ENCODE measurements at regions not wholly inside any gene's neighbourhood (a gene's known extent, or its start where the extent isn't known, plus 50 kb on each side); places are given as distances from the start of the nearest gene placed in this dataset.

GRCh38 chr2:12453731-12454130 is 263.0 kb upstream of the TRIB2 start:
- no peak for TF ChIP-seq CTCF (IDR thresholded peaks at IDR 0.05)
- TF ChIP-seq POLR2AphosphoS5 (IDR thresholded peaks at IDR 0.05; ENCODE audit: low read depth, low read length): no peak
- no peak for TF ChIP-seq TCF7L2 (IDR thresholded peaks at IDR 0.05; ENCODE audit: low read depth, low read length)

All from Panc1 (cell line).